ENCODE measurements at regions not wholly inside any gene's neighbourhood (a gene's known extent, or its start where the extent isn't known, plus 50 kb on each side); places are given as distances from the start of the nearest gene placed in this dataset.

DNA sequence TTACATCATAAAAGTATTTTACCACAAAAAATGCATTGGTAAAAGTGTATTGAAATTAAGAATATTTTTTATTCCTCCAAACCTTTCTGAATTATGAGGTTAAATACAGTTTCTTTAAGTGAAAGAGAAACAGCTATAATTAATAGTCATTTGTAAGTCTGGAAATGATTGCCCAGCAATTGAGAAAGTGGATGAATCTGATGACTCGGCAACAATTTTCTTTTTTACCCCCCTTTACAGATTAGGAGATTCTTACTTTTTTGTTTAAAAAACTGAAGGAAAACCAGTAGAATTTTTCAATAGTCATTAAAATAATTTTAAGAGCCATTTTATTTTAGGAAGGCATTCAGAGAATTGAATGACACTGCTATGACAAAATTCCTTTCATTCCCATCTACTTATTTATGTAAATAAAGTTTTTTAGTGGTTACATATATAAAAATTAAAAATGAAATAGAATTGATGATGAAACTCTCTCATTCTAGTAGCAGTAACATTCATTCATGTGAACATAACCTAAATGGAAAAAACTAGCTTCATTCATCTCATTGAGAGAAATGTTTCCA, 134.1 kb upstream of the PRNP start:
- Histone ChIP-seq H3K4me3 (ENCODE audit: control extremely low read depth in 1 of 5, extremely low read depth in 1 of 5, insufficient read depth in 1 of 5, low read depth in 2 of 5, low read length in 4 of 5) (no peak overlapping the region), H3K4me2 (replicated peaks; ENCODE audit: low read depth, low read length, poor library complexity, severe bottlenecking) (no peak overlapping the region), H4K20me1 (ENCODE audit: control insufficient read depth, insufficient read depth, low read length, poor library complexity, severe bottlenecking) (no peaks in the 10 kb centered on the region), H3K27me3 (replicated peaks in 1 of 4; ENCODE audit: control extremely low read depth in 1 of 4, control insufficient read depth in 3 of 4, insufficient read depth in 4 of 4, low read length in 3 of 4) (peaks cover 0 to 15% (median 8%) of the 10 kb centered on the region in 4 experiments), H3K27ac (ENCODE audit: low read length in 2 of 2) (no peak overlapping the region), H3K4me1 (ENCODE audit: control insufficient read depth in 2 of 2, insufficient read depth in 2 of 2, low read length in 2 of 2) (no peaks in the 10 kb centered on the region), H3K9ac (ENCODE audit: low read length) (no peak overlapping the region), H2AFZ (ENCODE audit: insufficient read depth, low read depth, low read length, poor library complexity, severe bottlenecking) (no peak overlapping the region), H3K79me2 (ENCODE audit: control insufficient read depth, insufficient read depth, low read length) (no peaks in the 10 kb centered on the region), H3K36me3 (replicated peaks in 1 of 2; ENCODE audit: control extremely low read depth in 1 of 2, control insufficient read depth in 1 of 2, extremely low read depth in 1 of 2, insufficient read depth in 2 of 2, low read length in 1 of 2) (no peaks in the 10 kb centered on the region), H3K9me3 (ENCODE audit: control extremely low read depth in 1 of 3, control insufficient read depth in 2 of 3, insufficient read depth in 1 of 3, low read length in 2 of 3) (peaks cover 0 to 3% (median 0%) of the 10 kb centered on the region in 3 donors)
- Mint-ChIP-seq H3K27me3 (peaks cover 36% of the 10 kb centered on the region), H3K9me3 (ENCODE audit: insufficient read depth) (no peaks in the 10 kb centered on the region), H3K27ac (no peak overlapping the region), H3K4me1 (no peaks in the 10 kb centered on the region), H3K4me3 (no peak overlapping the region)
- ATAC-seq (ENCODE audit: low read depth) = no peak
- intact Hi-C loops (cut with micrococcal nuclease) = no loop called here
- POLR2A ChIA-PET = no interaction called here
- no CpG with 5 or more reads among the region's 1 CpG for WGBS (ENCODE audit: insufficient coverage)
- CTCF ChIA-PET = interaction anchor here (0.8 kb wide), 1 partner anchor 9 kb away, joined by 3 read pairs; no protein-coding TSS in a partner anchor
- TF ChIP-seq, protein P1, sequence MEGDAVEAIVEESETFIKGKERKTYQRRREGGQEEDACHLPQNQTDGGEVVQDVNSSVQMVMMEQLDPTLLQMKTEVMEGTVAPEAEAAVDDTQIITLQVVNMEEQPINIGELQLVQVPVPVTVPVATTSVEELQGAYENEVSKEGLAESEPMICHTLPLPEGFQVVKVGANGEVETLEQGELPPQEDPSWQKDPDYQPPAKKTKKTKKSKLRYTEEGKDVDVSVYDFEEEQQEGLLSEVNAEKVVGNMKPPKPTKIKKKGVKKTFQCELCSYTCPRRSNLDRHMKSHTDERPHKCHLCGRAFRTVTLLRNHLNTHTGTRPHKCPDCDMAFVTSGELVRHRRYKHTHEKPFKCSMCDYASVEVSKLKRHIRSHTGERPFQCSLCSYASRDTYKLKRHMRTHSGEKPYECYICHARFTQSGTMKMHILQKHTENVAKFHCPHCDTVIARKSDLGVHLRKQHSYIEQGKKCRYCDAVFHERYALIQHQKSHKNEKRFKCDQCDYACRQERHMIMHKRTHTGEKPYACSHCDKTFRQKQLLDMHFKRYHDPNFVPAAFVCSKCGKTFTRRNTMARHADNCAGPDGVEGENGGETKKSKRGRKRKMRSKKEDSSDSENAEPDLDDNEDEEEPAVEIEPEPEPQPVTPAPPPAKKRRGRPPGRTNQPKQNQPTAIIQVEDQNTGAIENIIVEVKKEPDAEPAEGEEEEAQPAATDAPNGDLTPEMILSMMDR (IDR thresholded peaks at IDR 0.05) = no peak
- TF ChIP-seq EZH2 (IDR thresholded peaks at IDR 0.05; ENCODE audit: borderline replicate concordance, insufficient read depth, low read depth, low read length, poor library complexity, severe bottlenecking) = no peak
- no peak for DNase-seq

GRCh38 chr20:4550740-4551139, 135.5 kb upstream of the PRNP start:
- Histone ChIP-seq H3K9me3 (ENCODE audit: control extremely low read depth in 1 of 3, control insufficient read depth in 2 of 3, insufficient read depth in 1 of 3, low read length in 2 of 3) (peaks cover 0 to 3% (median 0%) of the 10 kb centered on the region in 3 donors), H3K27me3 (replicated peaks in 1 of 4; ENCODE audit: control extremely low read depth in 1 of 4, control insufficient read depth in 3 of 4, insufficient read depth in 4 of 4, low read length in 3 of 4) (peaks cover 0 to 11% (median 8%) of the 10 kb centered on the region in 4 experiments), H3K36me3 (replicated peaks in 1 of 2; ENCODE audit: control extremely low read depth in 1 of 2, control insufficient read depth in 1 of 2, extremely low read depth in 1 of 2, insufficient read depth in 2 of 2, low read length in 1 of 2) (no peaks in the 10 kb centered on the region), H2AFZ (ENCODE audit: insufficient read depth, low read depth, low read length, poor library complexity, severe bottlenecking) (no peak overlapping the region), H3K4me3 (ENCODE audit: control extremely low read depth in 1 of 5, extremely low read depth in 1 of 5, insufficient read depth in 1 of 5, low read depth in 2 of 5, low read length in 4 of 5) (no peak overlapping the region), H4K20me1 (ENCODE audit: control insufficient read depth, insufficient read depth, low read length, poor library complexity, severe bottlenecking) (no peaks in the 10 kb centered on the region), H3K4me1 (ENCODE audit: control insufficient read depth in 2 of 2, insufficient read depth in 2 of 2, low read length in 2 of 2) (no peaks in the 10 kb centered on the region), H3K4me2 (replicated peaks; ENCODE audit: low read depth, low read length, poor library complexity, severe bottlenecking) (no peak overlapping the region), H3K27ac (ENCODE audit: low read length in 2 of 2) (no peak overlapping the region), H3K79me2 (ENCODE audit: control insufficient read depth, insufficient read depth, low read length) (no peaks in the 10 kb centered on the region), H3K9ac (ENCODE audit: low read length) (no peak overlapping the region)
- no peak for ATAC-seq (ENCODE audit: low read depth)
- H3K4me3 Mint-ChIP-seq = no peak overlapping the region
- intact Hi-C loops (cut with micrococcal nuclease) = no loop called here
- peaks cover 45% of the 10 kb centered on the region for H3K27me3 Mint-ChIP-seq
- ChIA-PET POLR2A (no interaction called here), CTCF (no interaction called here)
- H3K4me1 Mint-ChIP-seq = no peaks in the 10 kb centered on the region
- TF ChIP-seq, protein P1 (IDR thresholded peaks at IDR 0.05) = no peak
- TF ChIP-seq EZH2 (IDR thresholded peaks at IDR 0.05; ENCODE audit: borderline replicate concordance, insufficient read depth, low read depth, low read length, poor library complexity, severe bottlenecking) = no peak
- H3K27ac Mint-ChIP-seq = no peak overlapping the region
- DNase-seq = no peak
- no CpG with 5 or more reads among the region's 1 CpG for WGBS (ENCODE audit: insufficient coverage)
- no peaks in the 10 kb centered on the region for H3K9me3 Mint-ChIP-seq (ENCODE audit: insufficient read depth)

Data from B cell (primary cell).